Mucosa of stomach (tissue), 1 donor: ENCODE measurements at regions not wholly inside any gene's neighbourhood (a gene's known extent, or its start where the extent isn't known, plus 50 kb on each side); places are given as distances from the start of the nearest gene placed in this dataset.

Source experiments
- H3K27me3 ChIP-seq: one replicate; pipeline ENCODE4 v1.7.0; 2013; ENCODE audit warnings: mild to moderate bottlenecking, low read length; ENCODE audit not compliant: control insufficient read depth, insufficient read depth
- H3K36me3 ChIP-seq: one replicate; pipeline ENCODE4 v1.7.0; 2013; ENCODE audit warnings: low read length; ENCODE audit not compliant: control insufficient read depth, insufficient read depth
- H3K4me1 ChIP-seq: one replicate; pipeline ENCODE4 v1.7.0; 2013; ENCODE audit warnings: mild to moderate bottlenecking, low read length; ENCODE audit not compliant: control insufficient read depth, insufficient read depth
- H3K4me3 ChIP-seq: one replicate; pipeline ENCODE4 v1.7.0; 2013; ENCODE audit warnings: low read length
- H3K9ac ChIP-seq: one replicate; pipeline ENCODE4 v1.7.0; 2013; ENCODE audit warnings: mild to moderate bottlenecking, low read length, moderate library complexity
- H3K9me3 ChIP-seq: one replicate; pipeline ENCODE4 v1.7.0; 2013; ENCODE audit warnings: mild to moderate bottlenecking, low read length, moderate library complexity; ENCODE audit not compliant: control insufficient read depth
- donor health status: Pancreatic carcinoma.

DNA sequence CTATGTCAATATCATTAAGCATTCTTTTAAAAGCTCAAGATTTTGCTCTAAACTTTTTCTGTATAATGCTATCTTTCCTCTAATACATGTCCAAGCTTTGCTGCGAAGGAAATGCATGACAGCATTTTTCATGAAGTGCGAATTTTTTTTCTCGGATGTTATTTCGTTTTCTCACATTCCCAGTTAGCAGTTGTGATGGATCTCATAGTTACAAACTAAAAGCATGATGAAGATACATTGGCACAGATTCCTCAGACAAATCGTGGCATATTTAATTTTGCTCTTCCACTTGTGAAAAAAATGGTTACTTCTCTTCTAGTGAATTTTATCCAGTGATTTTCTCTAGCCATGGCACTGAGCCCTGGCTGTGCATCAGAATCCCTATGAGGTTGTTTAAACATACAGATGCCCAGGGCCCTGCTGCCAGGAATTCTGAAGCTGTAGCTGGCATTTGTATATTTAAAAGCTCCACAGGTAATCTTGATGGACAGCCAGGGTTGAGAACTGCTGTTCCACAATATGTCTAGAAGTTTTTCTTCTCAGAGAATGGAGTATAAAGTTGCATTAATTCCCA is 299.8 kb upstream of the NEBL start:
- H3K36me3 ChIP-seq = no peaks in the 10 kb centered on the region
- H3K27me3 ChIP-seq = no peaks in the 10 kb centered on the region
- peaks cover 8% of the 10 kb centered on the region for H3K4me1 ChIP-seq
- H3K9me3 ChIP-seq = peaks cover 6% of the 10 kb centered on the region
- no peak overlapping the region for H3K4me3 ChIP-seq
- no peak overlapping the region for H3K9ac ChIP-seq

DNA sequence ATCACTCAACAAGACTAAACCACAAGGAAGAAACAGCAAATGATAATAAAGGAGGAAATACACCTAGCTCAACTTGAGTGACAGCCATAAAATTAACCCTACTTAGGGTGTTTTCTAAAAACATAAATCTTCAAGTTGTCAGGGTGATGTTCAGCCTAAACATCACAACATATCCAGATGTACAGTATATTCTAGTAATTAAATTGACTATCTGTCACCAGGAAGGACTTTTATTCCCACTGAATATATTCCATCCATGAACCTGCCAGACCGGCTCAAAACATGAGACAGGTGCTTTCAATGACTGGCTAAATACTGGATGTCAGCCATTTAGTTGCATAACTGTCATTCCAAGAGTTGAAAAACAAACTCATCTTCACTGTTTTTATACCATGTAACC is 298.1 kb upstream of the NEBL start:
- Histone ChIP-seq H3K9ac (no peak overlapping the region), H3K4me1 (peaks cover 8% of the 10 kb centered on the region), H3K4me3 (no peak overlapping the region), H3K9me3 (peaks cover 6% of the 10 kb centered on the region), H3K36me3 (no peaks in the 10 kb centered on the region), H3K27me3 (no peaks in the 10 kb centered on the region)

DNA sequence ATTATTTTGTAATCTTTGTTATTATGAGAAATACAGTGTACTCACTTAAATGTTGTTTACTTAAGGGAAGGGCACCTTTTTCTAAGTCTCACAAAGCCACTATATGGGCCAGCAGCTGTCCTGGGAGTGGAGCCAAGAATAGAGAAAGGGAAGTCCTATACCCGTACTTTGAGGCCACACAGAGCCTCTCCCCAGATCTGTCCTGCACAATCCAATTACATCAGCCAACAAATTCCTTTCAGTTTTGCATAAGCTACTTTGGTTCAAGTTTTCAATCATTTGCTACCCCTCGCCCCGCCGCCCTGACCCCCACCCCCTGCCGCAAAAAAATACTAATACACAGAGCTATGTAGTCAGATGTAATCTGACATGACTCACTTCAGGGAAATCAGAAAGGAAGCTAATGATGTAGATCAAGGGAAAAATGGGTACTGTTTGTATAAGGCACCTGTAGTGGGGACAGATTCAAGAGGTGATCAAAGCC is 297.4 kb upstream of the NEBL start:
- peaks cover 6% of the 10 kb centered on the region for H3K9me3 ChIP-seq
- H3K36me3 ChIP-seq = no peaks in the 10 kb centered on the region
- H3K27me3 ChIP-seq = no peaks in the 10 kb centered on the region
- H3K4me1 ChIP-seq = peaks cover 8% of the 10 kb centered on the region
- no peak overlapping the region for H3K4me3 ChIP-seq
- H3K9ac ChIP-seq = no peak overlapping the region

DNA sequence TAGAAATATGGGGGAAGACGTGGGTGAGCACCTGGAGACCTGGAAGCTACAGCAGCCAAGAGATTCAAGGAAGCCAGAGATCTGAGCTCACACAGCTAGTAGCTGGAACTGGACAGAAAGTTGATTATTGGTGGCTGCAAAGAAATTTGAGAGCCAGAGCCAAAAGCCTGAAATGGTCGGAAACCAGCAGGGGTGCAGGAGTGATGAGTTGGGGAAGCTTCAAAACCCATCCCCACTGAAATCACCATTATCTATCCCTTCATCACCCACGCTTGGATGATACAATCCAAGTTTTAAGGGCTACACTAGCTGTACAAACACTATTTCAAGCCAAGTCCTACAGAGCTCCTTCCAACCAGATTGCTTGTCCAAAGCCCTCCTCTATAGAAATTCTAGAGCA is 296.1 kb upstream of the NEBL start:
- no peaks in the 10 kb centered on the region for H3K27me3 ChIP-seq
- H3K36me3 ChIP-seq = no peaks in the 10 kb centered on the region

DNA sequence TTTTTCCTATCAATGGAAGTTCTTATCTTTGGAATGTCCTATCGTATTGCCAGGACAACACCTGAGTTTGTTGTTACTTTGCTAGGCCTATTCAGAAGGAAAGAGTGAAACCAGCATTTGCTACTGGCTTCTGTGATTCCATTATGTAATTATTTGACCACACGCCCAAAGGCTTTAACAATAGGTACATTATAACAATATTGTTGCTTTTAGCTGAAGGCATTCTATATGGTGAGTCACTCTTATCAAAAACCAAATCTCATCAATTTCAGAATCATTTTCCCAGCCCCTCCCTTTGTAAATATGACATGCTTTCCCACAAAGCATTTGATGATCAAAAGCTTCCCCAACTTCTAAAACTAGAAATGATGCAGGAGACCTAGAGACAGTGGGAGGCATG is 294.4 kb upstream of the NEBL start:
- Histone ChIP-seq H3K9ac (no peak overlapping the region), H3K27me3 (no peaks in the 10 kb centered on the region), H3K9me3 (no peaks in the 10 kb centered on the region), H3K4me1 (peaks cover 8% of the 10 kb centered on the region), H3K4me3 (no peak overlapping the region), H3K36me3 (no peaks in the 10 kb centered on the region)

More for the DNA sequence above, 296.1 kb upstream of the NEBL start:
- no peak overlapping the region for H3K4me3 ChIP-seq
- peaks cover 6% of the 10 kb centered on the region for H3K9me3 ChIP-seq
- peaks cover 8% of the 10 kb centered on the region for H3K4me1 ChIP-seq
- H3K9ac ChIP-seq = no peak overlapping the region

DNA sequence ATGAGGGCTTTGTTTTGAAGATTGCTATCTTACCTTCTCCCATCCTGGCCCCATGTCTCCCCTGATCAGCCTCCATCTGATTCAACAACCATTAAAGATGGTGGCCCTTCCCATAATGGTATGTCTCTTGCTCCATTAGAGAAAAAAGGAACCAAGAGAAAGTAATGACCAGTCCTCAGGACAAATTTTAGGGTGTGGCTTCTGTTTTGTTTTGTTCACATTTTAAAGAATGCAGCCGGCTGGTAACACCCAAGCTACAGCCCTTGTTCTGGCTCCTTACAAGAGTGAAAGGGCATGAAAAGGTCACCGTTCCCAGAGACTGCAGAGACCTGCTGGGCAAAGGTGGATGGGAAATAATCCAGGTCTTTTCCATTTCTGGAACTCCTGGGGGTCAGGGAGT is 287.9 kb upstream of the NEBL start:
- Histone ChIP-seq H3K27me3 (no peaks in the 10 kb centered on the region), H3K36me3 (no peaks in the 10 kb centered on the region), H3K9me3 (no peaks in the 10 kb centered on the region), H3K4me3 (no peak overlapping the region), H3K4me1 (no peaks in the 10 kb centered on the region), H3K9ac (no peak overlapping the region)

DNA sequence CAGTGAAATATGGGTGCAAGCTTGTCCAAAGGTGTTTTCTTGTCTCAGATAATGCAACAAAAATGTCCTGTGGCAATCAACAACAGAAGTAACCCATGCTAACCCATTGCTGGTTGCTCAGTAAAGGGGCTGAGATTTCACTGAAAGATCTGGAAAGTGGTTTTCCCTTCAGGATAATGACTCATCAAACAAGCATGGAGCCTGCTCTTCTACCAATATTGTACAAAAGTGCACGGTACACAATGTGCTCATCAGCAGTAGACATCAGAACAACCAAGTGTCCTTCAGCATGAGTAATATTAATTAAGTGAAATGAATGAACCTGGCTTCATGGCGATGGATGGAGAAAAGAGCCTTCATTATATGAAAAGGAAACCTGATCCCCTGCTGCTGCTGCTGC is 287.1 kb upstream of the NEBL start:
- no peak overlapping the region for H3K9ac ChIP-seq
- H3K36me3 ChIP-seq = no peaks in the 10 kb centered on the region
- H3K4me3 ChIP-seq = no peak overlapping the region
- H3K27me3 ChIP-seq = no peaks in the 10 kb centered on the region
- H3K4me1 ChIP-seq = no peaks in the 10 kb centered on the region
- H3K9me3 ChIP-seq = no peaks in the 10 kb centered on the region

DNA sequence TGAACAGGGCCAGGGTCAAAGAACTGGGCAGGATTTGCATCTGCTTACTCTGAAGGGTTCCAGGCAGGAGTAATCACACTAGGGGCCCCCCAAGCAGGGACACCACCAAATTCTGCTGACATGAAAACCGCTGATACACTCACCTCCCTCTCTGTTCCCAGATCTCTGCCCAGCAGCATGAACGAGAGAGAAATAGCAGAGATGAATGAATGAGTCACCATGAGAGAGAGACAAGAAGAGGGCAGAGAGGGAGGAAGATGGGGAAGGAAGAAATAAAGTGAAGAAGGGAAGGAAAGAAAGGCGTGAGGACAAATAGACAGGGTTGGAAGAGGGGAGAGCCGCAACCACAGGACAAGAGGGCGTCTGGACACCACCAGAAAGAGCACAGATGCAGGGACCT is 285.9 kb upstream of the NEBL start:
- Histone ChIP-seq H3K27me3 (no peaks in the 10 kb centered on the region), H3K36me3 (no peaks in the 10 kb centered on the region), H3K4me3 (no peak overlapping the region), H3K9ac (no peak overlapping the region), H3K9me3 (no peaks in the 10 kb centered on the region), H3K4me1 (no peaks in the 10 kb centered on the region)

DNA sequence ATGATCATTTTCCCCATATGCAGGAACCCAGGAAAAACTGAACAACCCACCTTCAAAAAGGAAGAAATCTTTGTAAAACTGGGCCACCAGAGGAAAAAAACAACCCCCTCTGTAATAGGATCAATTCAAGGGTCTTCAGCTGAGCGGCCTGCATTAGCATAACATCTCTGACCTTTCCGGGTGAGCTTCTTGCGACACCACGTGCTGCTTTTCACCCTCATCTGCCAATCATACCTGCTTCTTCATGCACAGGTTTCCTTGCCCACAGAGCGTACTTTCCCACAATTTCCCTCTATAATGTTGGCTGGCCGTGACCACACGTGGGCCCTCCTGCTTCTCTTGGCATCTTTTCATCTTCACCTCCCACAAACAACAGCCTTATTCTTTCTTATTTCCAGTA is 284.3 kb upstream of the NEBL start:
- Histone ChIP-seq H3K36me3 (no peaks in the 10 kb centered on the region), H3K4me1 (no peaks in the 10 kb centered on the region), H3K27me3 (no peaks in the 10 kb centered on the region), H3K9me3 (no peaks in the 10 kb centered on the region), H3K9ac (no peak overlapping the region), H3K4me3 (no peak overlapping the region)

DNA sequence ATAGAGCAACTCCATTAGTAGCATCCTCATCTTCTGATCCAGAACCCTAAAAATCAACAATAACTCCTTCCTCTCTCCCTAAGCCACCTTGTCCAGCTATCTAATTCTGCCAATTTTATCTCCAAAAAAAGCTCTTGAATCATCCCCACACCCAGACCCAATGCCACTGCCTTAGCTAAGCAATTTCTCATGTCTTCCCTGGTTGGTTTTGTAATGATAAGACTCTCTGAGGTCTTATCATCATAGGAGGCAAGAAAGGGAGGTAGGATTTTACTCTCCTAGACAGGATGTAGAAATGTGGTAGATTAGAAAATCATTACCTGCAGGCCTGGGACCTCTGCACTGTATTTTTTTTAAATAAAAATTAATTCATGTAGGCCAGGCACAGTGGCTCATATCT is 283.5 kb upstream of the NEBL start:
- Histone ChIP-seq H3K9me3 (no peaks in the 10 kb centered on the region), H3K27me3 (no peaks in the 10 kb centered on the region), H3K4me3 (no peak overlapping the region), H3K9ac (no peak overlapping the region), H3K36me3 (no peaks in the 10 kb centered on the region), H3K4me1 (no peaks in the 10 kb centered on the region)

DNA sequence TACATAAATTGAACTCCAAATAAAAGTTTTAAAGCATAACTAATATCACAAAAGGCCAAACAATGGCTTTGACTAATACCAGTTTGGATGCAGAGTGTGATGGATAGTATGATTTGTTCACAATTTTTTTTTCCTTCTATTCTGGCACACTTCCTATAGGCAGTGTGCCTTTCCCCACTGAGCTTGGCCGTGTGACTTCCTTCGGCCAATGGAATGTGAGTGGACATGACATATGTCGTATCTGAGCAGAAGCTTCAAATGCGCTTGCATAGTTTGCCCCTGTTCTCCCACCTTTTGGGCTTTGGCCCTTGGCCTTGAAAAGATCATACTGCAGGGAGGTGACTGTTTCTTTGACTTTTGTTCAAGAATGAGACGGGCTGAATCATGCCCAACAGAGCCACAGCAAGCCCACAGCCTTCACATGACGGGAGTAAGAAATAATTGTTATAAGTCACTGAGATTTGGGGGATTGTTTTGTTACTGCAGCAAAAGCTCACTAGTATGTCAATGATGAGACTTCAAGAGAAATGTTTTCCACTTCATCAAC is 279.9 kb upstream of the NEBL start:
- H3K27me3 ChIP-seq = no peaks in the 10 kb centered on the region
- no peak overlapping the region for H3K4me3 ChIP-seq
- no peaks in the 10 kb centered on the region for H3K4me1 ChIP-seq
- H3K9me3 ChIP-seq = no peaks in the 10 kb centered on the region
- H3K36me3 ChIP-seq = no peaks in the 10 kb centered on the region
- H3K9ac ChIP-seq = no peak overlapping the region

DNA sequence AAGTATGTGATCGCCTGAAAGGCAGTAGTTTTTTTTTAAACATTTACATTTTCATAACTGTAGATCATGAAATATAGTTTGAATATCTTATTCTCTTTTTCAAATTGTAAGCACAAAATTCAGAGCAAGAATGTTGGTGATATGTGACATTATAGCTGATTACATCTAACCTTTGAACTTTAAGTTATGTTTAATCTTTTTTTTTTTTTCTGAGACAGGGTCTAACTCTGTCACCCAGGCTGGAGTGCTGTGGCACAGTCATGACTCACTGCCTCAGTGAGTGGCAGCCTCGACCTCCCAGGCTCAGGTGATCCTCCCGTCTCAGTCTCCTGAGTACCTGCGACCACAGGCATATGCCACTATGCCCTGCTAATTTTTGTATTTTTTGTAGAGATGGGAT is 278.7 kb upstream of the NEBL start:
- no peaks in the 10 kb centered on the region for H3K4me1 ChIP-seq
- H3K36me3 ChIP-seq = no peaks in the 10 kb centered on the region
- H3K9me3 ChIP-seq = no peaks in the 10 kb centered on the region
- no peak overlapping the region for H3K9ac ChIP-seq
- no peak overlapping the region for H3K4me3 ChIP-seq
- no peaks in the 10 kb centered on the region for H3K27me3 ChIP-seq
